ENCODE measurements at regions not wholly inside any gene's neighbourhood (a gene's known extent, or its start where the extent isn't known, plus 50 kb on each side); places are given as distances from the start of the nearest gene placed in this dataset.

- H2BK12ac ChIP-seq (ENCODE audit: low read length): no peak overlapping the region
- H3K9ac ChIP-seq (ENCODE audit: low read depth, low read length, poor library complexity): no peak overlapping the region
- no peaks in the 10 kb centered on the region for H3K4me1 ChIP-seq (ENCODE audit: control insufficient read depth in 2 of 2, insufficient read depth in 1 of 2, low read depth in 1 of 2, low read length in 2 of 2)
- no CpG with 5 or more reads among the region's 15 CpGs for WGBS, 2 donors (ENCODE audit: extremely low coverage in 2 of 2, insufficient read length in 2 of 2, insufficient replicate concordance in 1 of 2)
- H3K36me3 ChIP-seq (replicated peaks in 1 of 2; ENCODE audit: control insufficient read depth in 2 of 2, insufficient read depth in 2 of 2, low read length in 2 of 2): no peaks in the 10 kb centered on the region
- H3K23ac ChIP-seq (ENCODE audit: low read depth, low read length, poor library complexity): no peak overlapping the region
- no peak overlapping the region for H3K4ac ChIP-seq (ENCODE audit: low read length)
- H2BK15ac ChIP-seq (ENCODE audit: low read length): no peak overlapping the region
- H3K14ac ChIP-seq (ENCODE audit: low read length): no peak overlapping the region
- H3K4me3 ChIP-seq (ENCODE audit: low read length in 2 of 2): peak overlapping the region in 1 of 2 donors; percentile 42
- peak; percentile 8 for DNase-seq (ENCODE audit: low spot score)
- H3K4me2 ChIP-seq (ENCODE audit: insufficient read depth, low read length, poor library complexity, severe bottlenecking): peak overlapping the region; percentile 26
- no peaks in the 10 kb centered on the region for H3K9me3 ChIP-seq (replicated peaks in 1 of 2; ENCODE audit: control insufficient read depth in 2 of 2, insufficient read depth in 1 of 2, low read depth in 1 of 2, low read length in 2 of 2)
- H2BK5ac ChIP-seq (ENCODE audit: low read length): no peak overlapping the region
- no peak overlapping the region for H4K8ac ChIP-seq (ENCODE audit: low read depth, low read length)
- H2BK120ac ChIP-seq (ENCODE audit: low read depth, low read length): no peak overlapping the region
- peaks cover 0 to 10% (median 3%) of the 10 kb centered on the region in 3 experiments for H3K27me3 ChIP-seq (ENCODE audit: control insufficient read depth in 3 of 3, insufficient read depth in 3 of 3, low read depth in 1 of 3, low read length in 3 of 3)
- no peaks in the 10 kb centered on the region for H3K79me1 ChIP-seq (ENCODE audit: low read depth, low read length)
- no peak overlapping the region for H3K18ac ChIP-seq (ENCODE audit: low read length)
- H4K91ac ChIP-seq (ENCODE audit: low read depth, low read length, poor library complexity): no peak overlapping the region
- H2AK5ac ChIP-seq (ENCODE audit: low read depth, low read length): no peak overlapping the region
- no peak overlapping the region for H3K27ac ChIP-seq (replicated peaks; ENCODE audit: low read length)
- peak overlapping the region; percentile 82 for H2AFZ ChIP-seq (ENCODE audit: low read length)
These were observed 406.4 kb downstream of the FAM47A start for GRCh38 chrX:33725535-33726210.

GRCh38 chrX:33721927-33722326 lies 410.2 kb downstream of the FAM47A start:
- Histone ChIP-seq H3K14ac (ENCODE audit: low read length) (no peak overlapping the region), H2BK15ac (ENCODE audit: low read length) (no peak overlapping the region)

GRCh38 chrX:33686105-33686504 lies 446.0 kb downstream of the FAM47A start:
- H3K9me3 ChIP-seq (replicated peaks in 1 of 2; ENCODE audit: control insufficient read depth in 2 of 2, insufficient read depth in 1 of 2, low read depth in 1 of 2, low read length in 2 of 2): no peaks in the 10 kb centered on the region
- no CpG with 5 or more reads among the region's 1 CpG for WGBS, 2 donors (ENCODE audit: extremely low coverage in 2 of 2, insufficient read length in 2 of 2, insufficient replicate concordance in 1 of 2)
- no peak overlapping the region for H3K9ac ChIP-seq (ENCODE audit: low read depth, low read length, poor library complexity)

More at GRCh38 chrX:33721927-33722326, 410.2 kb downstream of the FAM47A start:
- no peaks in the 10 kb centered on the region for H3K79me1 ChIP-seq (ENCODE audit: low read depth, low read length)
- no peak overlapping the region for H3K4me3 ChIP-seq (ENCODE audit: low read length in 2 of 2)
- no peak overlapping the region for H3K27ac ChIP-seq (replicated peaks; ENCODE audit: low read length)
- no peak overlapping the region for H3K4me2 ChIP-seq (ENCODE audit: insufficient read depth, low read length, poor library complexity, severe bottlenecking)
- no peak overlapping the region for H4K8ac ChIP-seq (ENCODE audit: low read depth, low read length)
- no peak overlapping the region for H3K18ac ChIP-seq (ENCODE audit: low read length)
- no peaks in the 10 kb centered on the region for H3K9me3 ChIP-seq (replicated peaks in 1 of 2; ENCODE audit: control insufficient read depth in 2 of 2, insufficient read depth in 1 of 2, low read depth in 1 of 2, low read length in 2 of 2)
- H3K23ac ChIP-seq (ENCODE audit: low read depth, low read length, poor library complexity): no peak overlapping the region
- no peak overlapping the region for H3K9ac ChIP-seq (ENCODE audit: low read depth, low read length, poor library complexity)
- H2AK5ac ChIP-seq (ENCODE audit: low read depth, low read length): no peak overlapping the region
- H3K4me1 ChIP-seq (ENCODE audit: control insufficient read depth in 2 of 2, insufficient read depth in 1 of 2, low read depth in 1 of 2, low read length in 2 of 2): no peaks in the 10 kb centered on the region
- H4K91ac ChIP-seq (ENCODE audit: low read depth, low read length, poor library complexity): no peak overlapping the region
- no peak overlapping the region for H2BK5ac ChIP-seq (ENCODE audit: low read length)
- H3K36me3 ChIP-seq (replicated peaks in 1 of 2; ENCODE audit: control insufficient read depth in 2 of 2, insufficient read depth in 2 of 2, low read length in 2 of 2): no peaks in the 10 kb centered on the region
- H2BK120ac ChIP-seq (ENCODE audit: low read depth, low read length): no peak overlapping the region
- no peak for DNase-seq (ENCODE audit: low spot score)
- no CpG with 5 or more reads among the region's 1 CpG for WGBS, 2 donors (ENCODE audit: extremely low coverage in 2 of 2, insufficient read length in 2 of 2, insufficient replicate concordance in 1 of 2)
- no peak overlapping the region for H2AFZ ChIP-seq (ENCODE audit: low read length)
- H2BK12ac ChIP-seq (ENCODE audit: low read length): no peak overlapping the region
- peaks cover 0 to 5% (median 3%) of the 10 kb centered on the region in 3 experiments for H3K27me3 ChIP-seq (ENCODE audit: control insufficient read depth in 3 of 3, insufficient read depth in 3 of 3, low read depth in 1 of 3, low read length in 3 of 3)
- H3K4ac ChIP-seq (ENCODE audit: low read length): no peak overlapping the region

More at GRCh38 chrX:33686105-33686504, 446.0 kb downstream of the FAM47A start:
- H3K23ac ChIP-seq (ENCODE audit: low read depth, low read length, poor library complexity): no peak overlapping the region
- H2AK5ac ChIP-seq (ENCODE audit: low read depth, low read length): no peak overlapping the region
- H2AFZ ChIP-seq (ENCODE audit: low read length): no peak overlapping the region
- no peak overlapping the region for H2BK120ac ChIP-seq (ENCODE audit: low read depth, low read length)
- H2BK5ac ChIP-seq (ENCODE audit: low read length): no peak overlapping the region
- H3K27ac ChIP-seq (replicated peaks; ENCODE audit: low read length): no peak overlapping the region
- no peak for DNase-seq (ENCODE audit: low spot score)
- no peak overlapping the region for H3K4me2 ChIP-seq (ENCODE audit: insufficient read depth, low read length, poor library complexity, severe bottlenecking)
- no peak overlapping the region for H4K8ac ChIP-seq (ENCODE audit: low read depth, low read length)
- H2BK12ac ChIP-seq (ENCODE audit: low read length): no peak overlapping the region
- H3K14ac ChIP-seq (ENCODE audit: low read length): no peak overlapping the region
- H2BK15ac ChIP-seq (ENCODE audit: low read length): no peak overlapping the region
- H3K4me3 ChIP-seq (ENCODE audit: low read length in 2 of 2): no peak overlapping the region
- no peak overlapping the region for H3K4ac ChIP-seq (ENCODE audit: low read length)
- no peaks in the 10 kb centered on the region for H3K4me1 ChIP-seq (ENCODE audit: control insufficient read depth in 2 of 2, insufficient read depth in 1 of 2, low read depth in 1 of 2, low read length in 2 of 2)
- H4K91ac ChIP-seq (ENCODE audit: low read depth, low read length, poor library complexity): no peak overlapping the region
- no peaks in the 10 kb centered on the region for H3K36me3 ChIP-seq (replicated peaks in 1 of 2; ENCODE audit: control insufficient read depth in 2 of 2, insufficient read depth in 2 of 2, low read length in 2 of 2)
- no peak overlapping the region for H3K18ac ChIP-seq (ENCODE audit: low read length)
- no peaks in the 10 kb centered on the region for H3K79me1 ChIP-seq (ENCODE audit: low read depth, low read length)
- no peaks in the 10 kb centered on the region for H3K27me3 ChIP-seq (ENCODE audit: control insufficient read depth in 3 of 3, insufficient read depth in 3 of 3, low read depth in 1 of 3, low read length in 3 of 3)
